ENCODE measurements at regions not wholly inside any gene's neighbourhood (a gene's known extent, or its start where the extent isn't known, plus 50 kb on each side); places are given as distances from the start of the nearest gene placed in this dataset.

DNA sequence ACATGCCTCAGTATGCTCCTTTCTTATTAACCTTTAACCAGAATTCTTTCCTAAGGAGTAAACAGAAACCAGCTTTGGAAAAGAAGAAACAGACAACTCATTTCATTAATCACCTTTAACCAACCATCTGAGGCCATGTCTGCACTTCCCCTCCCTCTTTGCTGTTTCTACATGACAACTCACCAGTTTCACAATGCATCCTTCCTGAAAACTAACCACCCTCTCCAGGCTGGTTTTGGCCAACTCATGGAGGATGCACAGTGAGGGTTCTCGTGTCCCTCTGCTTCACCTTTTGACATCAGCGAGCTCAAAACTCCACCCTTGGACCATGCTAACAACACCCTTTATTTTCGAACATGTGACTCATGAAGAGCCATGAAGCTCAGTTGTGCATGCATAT is 244.1 kb downstream of the ELAVL2 start:
- H3F3A ChIP-seq (ENCODE audit: insufficient read depth) = no peaks in the 10 kb centered on the region
- H3K4me3 ChIP-seq (ENCODE audit: insufficient read depth, low read length, poor library complexity, severe bottlenecking) = no peak overlapping the region
- H3K4me2 ChIP-seq (ENCODE audit: low read depth, low read length, poor library complexity, severe bottlenecking) = no peak overlapping the region
- no peaks in the 10 kb centered on the region for H3K79me2 ChIP-seq (ENCODE audit: insufficient read depth, low read length)
- TF ChIP-seq, protein P1, sequence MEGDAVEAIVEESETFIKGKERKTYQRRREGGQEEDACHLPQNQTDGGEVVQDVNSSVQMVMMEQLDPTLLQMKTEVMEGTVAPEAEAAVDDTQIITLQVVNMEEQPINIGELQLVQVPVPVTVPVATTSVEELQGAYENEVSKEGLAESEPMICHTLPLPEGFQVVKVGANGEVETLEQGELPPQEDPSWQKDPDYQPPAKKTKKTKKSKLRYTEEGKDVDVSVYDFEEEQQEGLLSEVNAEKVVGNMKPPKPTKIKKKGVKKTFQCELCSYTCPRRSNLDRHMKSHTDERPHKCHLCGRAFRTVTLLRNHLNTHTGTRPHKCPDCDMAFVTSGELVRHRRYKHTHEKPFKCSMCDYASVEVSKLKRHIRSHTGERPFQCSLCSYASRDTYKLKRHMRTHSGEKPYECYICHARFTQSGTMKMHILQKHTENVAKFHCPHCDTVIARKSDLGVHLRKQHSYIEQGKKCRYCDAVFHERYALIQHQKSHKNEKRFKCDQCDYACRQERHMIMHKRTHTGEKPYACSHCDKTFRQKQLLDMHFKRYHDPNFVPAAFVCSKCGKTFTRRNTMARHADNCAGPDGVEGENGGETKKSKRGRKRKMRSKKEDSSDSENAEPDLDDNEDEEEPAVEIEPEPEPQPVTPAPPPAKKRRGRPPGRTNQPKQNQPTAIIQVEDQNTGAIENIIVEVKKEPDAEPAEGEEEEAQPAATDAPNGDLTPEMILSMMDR (IDR thresholded peaks at IDR 0.05; ENCODE audit: insufficient read depth, low read length, poor library complexity, severe bottlenecking) = no peak
- no peak for TF ChIP-seq EZH2phosphoT487 (conservative IDR thresholded peaks at IDR 0.05; ENCODE audit: low read length)
- H3K27ac ChIP-seq (ENCODE audit: low read depth, low read length) = no peak overlapping the region
- H3K36me3 ChIP-seq (ENCODE audit: low read length) = no peaks in the 10 kb centered on the region
- H3K9me2 ChIP-seq (replicated peaks; ENCODE audit: insufficient read depth, low read length) = no peaks in the 10 kb centered on the region
- no peak overlapping the region for H3K9ac ChIP-seq (ENCODE audit: low read length)
- H3K9me3 ChIP-seq (ENCODE audit: insufficient read depth, low read length) = no peaks in the 10 kb centered on the region
- no peak overlapping the region for H2AFZ ChIP-seq (ENCODE audit: low read depth, low read length, severe bottlenecking)
- H3K27me3 ChIP-seq (ENCODE audit: low read length) = no peaks in the 10 kb centered on the region
- H4K20me1 ChIP-seq (ENCODE audit: low read depth, low read length) = no peaks in the 10 kb centered on the region

GRCh38 chr9:23582836-23583235 is 243.2 kb downstream of the ELAVL2 start:
- Histone ChIP-seq H3K27me3 (ENCODE audit: low read length) (no peaks in the 10 kb centered on the region), H3K36me3 (ENCODE audit: low read length) (no peaks in the 10 kb centered on the region), H2AFZ (ENCODE audit: low read depth, low read length, severe bottlenecking) (no peak overlapping the region), H3K9me3 (ENCODE audit: insufficient read depth, low read length) (no peaks in the 10 kb centered on the region), H3K4me3 (ENCODE audit: insufficient read depth, low read length, poor library complexity, severe bottlenecking) (no peak overlapping the region), H3K4me2 (ENCODE audit: low read depth, low read length, poor library complexity, severe bottlenecking) (no peak overlapping the region), H3K9me2 (replicated peaks; ENCODE audit: insufficient read depth, low read length) (no peaks in the 10 kb centered on the region), H3K79me2 (ENCODE audit: insufficient read depth, low read length) (no peaks in the 10 kb centered on the region), H3K27ac (ENCODE audit: low read depth, low read length) (no peak overlapping the region), H4K20me1 (ENCODE audit: low read depth, low read length) (no peaks in the 10 kb centered on the region), H3K9ac (ENCODE audit: low read length) (no peak overlapping the region), H3F3A (ENCODE audit: insufficient read depth) (no peaks in the 10 kb centered on the region)
- TF ChIP-seq, protein P1 (IDR thresholded peaks at IDR 0.05; ENCODE audit: insufficient read depth, low read length, poor library complexity, severe bottlenecking) = no peak
- no peak for TF ChIP-seq EZH2phosphoT487 (conservative IDR thresholded peaks at IDR 0.05; ENCODE audit: low read length)

DNA sequence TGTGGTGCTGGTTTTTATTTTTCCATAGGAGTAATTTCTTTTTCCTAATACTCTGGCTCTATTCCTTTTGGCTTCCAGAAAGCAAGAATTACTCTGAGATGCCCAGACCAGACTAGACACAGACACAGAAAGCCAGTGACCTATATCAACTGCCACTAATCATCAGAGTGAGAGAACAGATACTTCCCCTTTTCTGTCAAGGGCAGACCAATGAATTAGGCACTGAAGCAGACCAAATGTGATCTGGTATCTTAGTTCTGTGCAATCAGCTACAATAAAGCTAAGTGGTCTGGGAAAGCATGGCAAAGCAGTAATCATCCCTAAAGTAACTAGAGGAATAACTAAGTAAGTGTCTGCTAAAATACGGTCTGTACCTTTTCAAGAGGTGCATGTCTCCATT is 239.1 kb downstream of the ELAVL2 start:
- no peaks in the 10 kb centered on the region for H3K9me2 ChIP-seq (replicated peaks; ENCODE audit: insufficient read depth, low read length)
- H3K79me2 ChIP-seq (ENCODE audit: insufficient read depth, low read length) = no peaks in the 10 kb centered on the region
- H3K4me2 ChIP-seq (ENCODE audit: low read depth, low read length, poor library complexity, severe bottlenecking) = no peak overlapping the region
- no peak overlapping the region for H3K9ac ChIP-seq (ENCODE audit: low read length)
- no peaks in the 10 kb centered on the region for H3K27me3 ChIP-seq (ENCODE audit: low read length)
- no peaks in the 10 kb centered on the region for H3K36me3 ChIP-seq (ENCODE audit: low read length)
- H3F3A ChIP-seq (ENCODE audit: insufficient read depth) = no peaks in the 10 kb centered on the region
- no peaks in the 10 kb centered on the region for H4K20me1 ChIP-seq (ENCODE audit: low read depth, low read length)
- H3K9me3 ChIP-seq (ENCODE audit: insufficient read depth, low read length) = no peaks in the 10 kb centered on the region
- TF ChIP-seq, protein P1 (IDR thresholded peaks at IDR 0.05; ENCODE audit: insufficient read depth, low read length, poor library complexity, severe bottlenecking) = no peak
- TF ChIP-seq EZH2phosphoT487 (conservative IDR thresholded peaks at IDR 0.05; ENCODE audit: low read length) = no peak
- H2AFZ ChIP-seq (ENCODE audit: low read depth, low read length, severe bottlenecking) = no peak overlapping the region
- no peak overlapping the region for H3K4me3 ChIP-seq (ENCODE audit: insufficient read depth, low read length, poor library complexity, severe bottlenecking)
- H3K27ac ChIP-seq (ENCODE audit: low read depth, low read length) = no peak overlapping the region

Measured in SU-DHL-6 (cell line).